Brain microvascular endothelial cell (primary cell): ENCODE measurements at regions not wholly inside any gene's neighbourhood (a gene's known extent, or its start where the extent isn't known, plus 50 kb on each side); places are given as distances from the start of the nearest gene placed in this dataset.

Experiments
- DNase-seq: peaks from one replicate; pipeline ENCODE4 v3.0.0-alpha.2; 2020
- H3K27ac ChIP-seq: fragments of 250-450 bp; sonication (Bioruptor Pico); 2 replicates; pipeline ENCODE4 v1.5.1; 2020; ENCODE audit warnings: mild to moderate bottlenecking, moderate library complexity
- H3K27me3 ChIP-seq: fragments of 250-450 bp; sonication (Bioruptor Pico); replicated peaks from 2 replicates; pipeline ENCODE4 v1.5.1; 2020; ENCODE audit warnings: mild to moderate bottlenecking
- H3K36me3 ChIP-seq: fragments of 250-450 bp; sonication (Bioruptor Pico); replicated peaks from 2 replicates; pipeline ENCODE4 v1.5.1; 2020; ENCODE audit warnings: mild to moderate bottlenecking
- H3K4me3 ChIP-seq: 2 replicates; pipeline ENCODE4 v1.5.1; 2011; ENCODE audit warnings: low read depth, mild to moderate bottlenecking, control low read depth, low read length, moderate library complexity
- CTCF ChIP-seq: IDR thresholded peaks from 2 replicates; pipeline ENCODE4 v1.5.1; 2011; ENCODE audit warnings: low read depth, mild to moderate bottlenecking, moderate library complexity, low read length, control low read depth, inconsistent platforms; ENCODE audit errors: missing control alignments
- in situ Hi-C: cut with HindIII; loops from 2 replicates; pipeline ENCODE4 v1.10.0; 2017; ENCODE audit warnings: low sequenced_read_pairs, low pct_ligation_motif_present

- Histone ChIP-seq H3K36me3 (no peaks in the 10 kb centered on the region), H3K27me3 (no peaks in the 10 kb centered on the region), H3K4me3 (no peak overlapping the region), H3K27ac (no peak overlapping the region)
- no peak for TF ChIP-seq CTCF
- DNase-seq: no peak
- in situ Hi-C loops: no loop called here
Observed at GRCh38 chr3:18780959-18781358, 355.8 kb upstream of the SATB1 start.

- in situ Hi-C loops: no loop called here
- no peak for DNase-seq
- TF ChIP-seq CTCF: no peak
Observed at GRCh38 chr3:18779704-18780103, 354.6 kb upstream of the SATB1 start.

GRCh38 chr3:18778598-18778997 lies 353.5 kb upstream of the SATB1 start:
- no peak overlapping the region for H3K4me3 ChIP-seq

More at GRCh38 chr3:18779704-18780103, 354.6 kb upstream of the SATB1 start:
- H3K27me3 ChIP-seq: no peaks in the 10 kb centered on the region
- no peak overlapping the region for H3K4me3 ChIP-seq
- H3K27ac ChIP-seq: no peak overlapping the region
- H3K36me3 ChIP-seq: no peaks in the 10 kb centered on the region

GRCh38 chr3:18778094-18778493 lies 353.0 kb upstream of the SATB1 start:
- Histone ChIP-seq H3K27ac (no peak overlapping the region), H3K4me3 (no peak overlapping the region), H3K36me3 (no peaks in the 10 kb centered on the region), H3K27me3 (no peaks in the 10 kb centered on the region)
- in situ Hi-C loops: no loop called here
- no peak for TF ChIP-seq CTCF
- no peak for DNase-seq

More at GRCh38 chr3:18778598-18778997, 353.5 kb upstream of the SATB1 start:
- Histone ChIP-seq H3K27ac (no peak overlapping the region), H3K27me3 (no peaks in the 10 kb centered on the region), H3K36me3 (no peaks in the 10 kb centered on the region)
- DNase-seq: no peak
- in situ Hi-C loops: no loop called here
- no peak for TF ChIP-seq CTCF

- in situ Hi-C loops: no loop called here
- Histone ChIP-seq H3K27ac (no peak overlapping the region), H3K27me3 (no peaks in the 10 kb centered on the region), H3K36me3 (no peaks in the 10 kb centered on the region), H3K4me3 (no peak overlapping the region)
- TF ChIP-seq CTCF: no peak
- DNase-seq: no peak
Observed at GRCh38 chr3:18775501-18775900, 350.4 kb upstream of the SATB1 start.

GRCh38 chr3:18774319-18775088 lies 349.4 kb upstream of the SATB1 start:
- no peak for TF ChIP-seq CTCF
- in situ Hi-C loops: no loop called here
- H3K27ac ChIP-seq: no peak overlapping the region
- no peaks in the 10 kb centered on the region for H3K36me3 ChIP-seq
- no peaks in the 10 kb centered on the region for H3K27me3 ChIP-seq
- DNase-seq: no peak
- H3K4me3 ChIP-seq: no peak overlapping the region
